ENCODE measurements at regions not wholly inside any gene's neighbourhood (a gene's known extent, or its start where the extent isn't known, plus 50 kb on each side); places are given as distances from the start of the nearest gene placed in this dataset.

DNA sequence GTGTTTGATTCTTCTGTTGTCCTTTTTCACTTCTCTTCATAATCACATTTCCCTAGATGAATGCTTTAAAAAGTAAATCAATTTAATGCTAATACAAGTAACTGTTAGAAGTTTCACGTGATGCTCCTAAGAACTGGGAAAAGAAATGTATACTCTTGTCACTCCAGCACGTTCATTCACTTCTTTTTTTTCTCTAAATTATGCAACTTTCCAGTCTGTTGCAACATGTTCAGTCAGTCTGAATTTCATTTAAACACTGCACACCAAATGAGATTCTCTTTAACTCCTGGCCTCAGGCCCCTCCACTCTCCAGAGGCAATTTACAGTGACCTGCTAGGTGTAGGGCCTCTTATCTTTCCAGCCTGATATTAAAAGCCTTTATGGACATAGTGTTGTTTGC, 321.9 kb downstream of the HS3ST1 start:
- no peak overlapping the region for H3K4me3 ChIP-seq (ENCODE audit: low read depth, low read length)
- peak; percentile 2 for DNase-seq (ENCODE audit: low read depth)
- TF ChIP-seq, protein P1, sequence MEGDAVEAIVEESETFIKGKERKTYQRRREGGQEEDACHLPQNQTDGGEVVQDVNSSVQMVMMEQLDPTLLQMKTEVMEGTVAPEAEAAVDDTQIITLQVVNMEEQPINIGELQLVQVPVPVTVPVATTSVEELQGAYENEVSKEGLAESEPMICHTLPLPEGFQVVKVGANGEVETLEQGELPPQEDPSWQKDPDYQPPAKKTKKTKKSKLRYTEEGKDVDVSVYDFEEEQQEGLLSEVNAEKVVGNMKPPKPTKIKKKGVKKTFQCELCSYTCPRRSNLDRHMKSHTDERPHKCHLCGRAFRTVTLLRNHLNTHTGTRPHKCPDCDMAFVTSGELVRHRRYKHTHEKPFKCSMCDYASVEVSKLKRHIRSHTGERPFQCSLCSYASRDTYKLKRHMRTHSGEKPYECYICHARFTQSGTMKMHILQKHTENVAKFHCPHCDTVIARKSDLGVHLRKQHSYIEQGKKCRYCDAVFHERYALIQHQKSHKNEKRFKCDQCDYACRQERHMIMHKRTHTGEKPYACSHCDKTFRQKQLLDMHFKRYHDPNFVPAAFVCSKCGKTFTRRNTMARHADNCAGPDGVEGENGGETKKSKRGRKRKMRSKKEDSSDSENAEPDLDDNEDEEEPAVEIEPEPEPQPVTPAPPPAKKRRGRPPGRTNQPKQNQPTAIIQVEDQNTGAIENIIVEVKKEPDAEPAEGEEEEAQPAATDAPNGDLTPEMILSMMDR (conservative IDR thresholded peaks at IDR 0.05; ENCODE audit: low read depth, low read length), result no peak

DNA sequence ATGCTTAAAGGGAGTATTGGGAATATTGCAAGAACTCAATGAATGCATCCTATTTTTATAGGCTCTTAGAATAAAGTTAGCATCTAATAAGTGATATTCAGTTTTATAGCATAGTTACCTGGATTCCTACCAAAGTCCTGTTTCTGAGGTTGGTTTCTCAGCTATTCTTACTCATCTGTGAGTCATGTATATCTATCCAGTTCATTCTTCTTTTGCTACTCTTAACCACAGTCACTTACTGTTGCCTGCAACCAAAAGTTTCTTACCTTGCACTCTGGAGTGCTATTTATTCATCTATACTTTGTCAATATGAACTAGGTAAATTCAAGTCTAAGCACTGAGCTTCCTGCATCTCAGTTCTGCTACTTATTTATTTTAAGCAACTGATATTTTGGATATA, 322.5 kb downstream of the HS3ST1 start:
- TF ChIP-seq, protein P1 (conservative IDR thresholded peaks at IDR 0.05; ENCODE audit: low read depth, low read length), result no peak
- DNase-seq (ENCODE audit: low read depth), result peak; percentile 4

DNA sequence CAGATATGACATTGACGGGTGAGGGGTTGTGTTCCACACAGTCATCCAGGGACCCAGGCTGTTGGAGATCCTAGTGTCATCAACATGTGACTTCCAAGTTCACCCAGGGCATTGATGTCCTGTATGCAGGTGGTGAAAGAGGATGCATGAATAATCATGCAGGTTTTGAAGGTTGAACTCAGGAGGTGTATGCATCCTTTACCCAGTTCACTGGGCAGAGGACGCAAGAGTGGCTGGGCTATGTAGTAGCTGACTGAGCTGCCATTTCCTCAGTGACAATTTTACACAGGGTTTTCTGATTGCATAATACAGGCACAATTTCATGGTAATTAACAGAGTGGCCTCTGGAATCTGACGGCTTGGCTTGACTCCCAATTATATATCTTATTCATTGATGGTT, 323.0 kb downstream of the HS3ST1 start:
- TF ChIP-seq, protein P1 (conservative IDR thresholded peaks at IDR 0.05; ENCODE audit: low read depth, low read length), result no peak
- DNase-seq (ENCODE audit: low read depth), result no peak
- H3K4me3 ChIP-seq (ENCODE audit: low read depth, low read length), result no peak overlapping the region

More for the DNA sequence above, 322.5 kb downstream of the HS3ST1 start:
- no peak overlapping the region for H3K4me3 ChIP-seq (ENCODE audit: low read depth, low read length)

DNA sequence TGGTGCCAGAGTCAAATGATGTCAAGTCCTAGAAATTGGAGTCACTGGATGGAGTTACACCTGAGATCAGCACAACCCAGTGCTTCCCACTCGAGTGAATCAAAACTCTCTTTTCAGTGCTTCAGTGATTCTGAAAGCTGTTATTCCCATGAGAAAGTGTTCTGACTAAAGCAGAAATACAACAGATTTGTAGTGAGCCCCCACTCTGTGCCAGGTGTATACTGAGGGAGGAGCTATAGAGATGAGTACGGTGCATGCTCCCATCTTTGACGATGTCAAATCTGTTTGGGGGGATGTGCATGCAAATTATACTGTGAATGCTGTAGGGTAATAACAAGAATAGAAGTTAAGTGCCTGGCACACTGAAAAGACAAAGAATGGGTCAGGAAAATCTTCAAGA, 330.2 kb downstream of the HS3ST1 start:
- DNase-seq (ENCODE audit: low read depth), result no peak
- TF ChIP-seq, protein P1 (conservative IDR thresholded peaks at IDR 0.05; ENCODE audit: low read depth, low read length), result no peak
- H3K4me3 ChIP-seq (ENCODE audit: low read depth, low read length), result no peak overlapping the region

DNA sequence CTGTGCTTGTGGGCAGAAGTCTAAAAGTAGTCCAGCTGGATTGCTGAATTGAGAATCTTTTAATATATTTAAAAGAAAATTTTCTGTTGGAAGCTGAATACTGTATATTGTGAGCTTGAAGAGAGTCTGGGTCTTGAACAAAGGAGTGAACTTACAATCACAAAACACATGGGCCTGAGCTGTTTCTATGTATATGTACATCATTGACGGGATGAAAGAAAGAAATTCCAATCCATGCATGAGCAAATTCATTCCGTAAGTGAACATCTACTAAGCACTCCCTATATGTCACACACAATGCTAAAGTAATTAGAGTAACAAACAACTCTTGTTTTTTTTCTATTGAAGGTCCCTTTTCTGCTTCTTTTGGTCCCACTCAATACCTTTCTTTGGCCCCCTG, 331.0 kb downstream of the HS3ST1 start:
- no peak overlapping the region for H3K4me3 ChIP-seq (ENCODE audit: low read depth, low read length)
- TF ChIP-seq, protein P1 (conservative IDR thresholded peaks at IDR 0.05; ENCODE audit: low read depth, low read length), result no peak
- DNase-seq (ENCODE audit: low read depth), result no peak

DNA sequence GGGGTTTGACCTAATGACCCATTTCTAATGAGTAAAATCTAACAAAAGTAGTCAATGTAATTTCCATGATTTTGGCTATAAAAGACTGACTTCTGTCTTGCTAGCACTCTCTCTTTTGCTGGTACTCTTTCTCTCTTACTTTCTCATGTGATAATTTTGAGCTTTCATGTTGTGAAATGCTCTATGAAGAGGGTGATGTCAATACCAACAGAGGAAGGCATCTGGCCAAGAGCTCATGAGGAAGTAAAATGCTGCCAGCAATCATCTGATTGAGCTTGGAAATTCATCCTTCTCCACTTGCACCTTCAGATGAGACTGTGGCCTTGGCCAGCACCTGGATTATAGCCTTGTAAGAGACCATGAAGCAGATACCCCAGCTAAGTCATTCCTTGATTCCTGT, 347.7 kb downstream of the HS3ST1 start:
- TF ChIP-seq, protein P1 (conservative IDR thresholded peaks at IDR 0.05; ENCODE audit: low read depth, low read length), result no peak
- DNase-seq (ENCODE audit: low read depth), result no peak
- H3K4me3 ChIP-seq (ENCODE audit: low read depth, low read length), result no peak overlapping the region

DNA sequence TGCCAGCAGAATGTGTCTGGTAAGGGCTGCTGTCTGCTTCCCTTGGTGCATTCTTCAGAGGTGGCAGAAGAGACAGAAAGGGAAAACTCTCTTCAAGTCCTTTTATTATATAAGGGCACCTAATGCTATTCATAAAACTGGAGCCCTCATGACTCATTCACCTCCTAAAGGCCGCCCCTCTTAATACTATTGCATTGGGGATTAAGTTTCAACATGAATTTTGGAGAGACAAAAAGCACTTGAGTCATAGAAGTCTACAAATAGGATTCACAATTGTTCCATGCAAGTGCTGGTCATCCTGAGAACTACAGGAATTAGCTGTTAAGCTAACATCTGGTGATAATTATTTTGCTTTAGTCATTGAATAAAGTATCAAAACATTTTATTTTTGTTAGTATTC, 349.5 kb downstream of the HS3ST1 start:
- no peak overlapping the region for H3K4me3 ChIP-seq (ENCODE audit: low read depth, low read length)
- TF ChIP-seq, protein P1 (conservative IDR thresholded peaks at IDR 0.05; ENCODE audit: low read depth, low read length), result no peak
- DNase-seq (ENCODE audit: low read depth), result no peak

All from choroid plexus epithelial cell (primary cell).